HepG2 (cell line): ENCODE measurements at regions not wholly inside any gene's neighbourhood (a gene's known extent, or its start where the extent isn't known, plus 50 kb on each side); places are given as distances from the start of the nearest gene placed in this dataset.
A peak's percentile ranks its signal among the peaks of the same experiment; 100 is the strongest.

Experiments
- GFI1 ChIP-seq: sonication (generic); formaldehyde crosslinking; IDR thresholded peaks from 2 replicates; pipeline ENCODE4 v1.5.0; 2020; ENCODE audit warnings: missing genetic modification reagents, mild to moderate bottlenecking, borderline replicate concordance
- KLF9 ChIP-seq: IDR thresholded peaks from 2 replicates; pipeline ENCODE4 v1.6.1; 2016; ENCODE audit warnings: low read depth
- PHF21A ChIP-seq: sonication (generic); formaldehyde crosslinking; IDR thresholded peaks from 2 replicates; pipeline ENCODE4 v1.5.0; 2020; ENCODE audit warnings: mild to moderate bottlenecking, missing genetic modification reagents
- TF ChIP-seq, protein P1 (sequence below): sonication (generic); formaldehyde crosslinking; conservative IDR thresholded peaks from 2 replicates; pipeline ENCODE4 v1.4.0; 2020; ENCODE audit warnings: missing genetic modification reagents
- TF ChIP-seq, protein P2 (sequence below), 2 experiments: sonication (generic) in 1 of 2; formaldehyde crosslinking in 1 of 2; IDR thresholded peaks; 2 replicates each; pipeline versions ENCODE4 v1.4.0 to v1.6.1; 2016 to 2020; ENCODE audit warnings: borderline replicate concordance in 1 of 2, low read depth in 1 of 2, mild to moderate bottlenecking in 1 of 2, missing genetic modification reagents in 1 of 2
- TF ChIP-seq, protein P3 (sequence below): sonication (generic); formaldehyde crosslinking; IDR thresholded peaks from 2 replicates; pipeline ENCODE4 v1.4.0; 2020; ENCODE audit warnings: missing genetic modification reagents
- TF ChIP-seq, protein P4 (sequence below): sonication (generic); formaldehyde crosslinking; conservative IDR thresholded peaks from 2 replicates; pipeline ENCODE4 v1.4.0; 2020; ENCODE audit warnings: missing genetic modification reagents
- TF ChIP-seq, protein P5 (sequence below): sonication (generic); formaldehyde crosslinking; IDR thresholded peaks from 2 replicates; pipeline ENCODE4 v1.4.0; 2020; ENCODE audit warnings: missing genetic modification reagents

- TF ChIP-seq, protein P1, sequence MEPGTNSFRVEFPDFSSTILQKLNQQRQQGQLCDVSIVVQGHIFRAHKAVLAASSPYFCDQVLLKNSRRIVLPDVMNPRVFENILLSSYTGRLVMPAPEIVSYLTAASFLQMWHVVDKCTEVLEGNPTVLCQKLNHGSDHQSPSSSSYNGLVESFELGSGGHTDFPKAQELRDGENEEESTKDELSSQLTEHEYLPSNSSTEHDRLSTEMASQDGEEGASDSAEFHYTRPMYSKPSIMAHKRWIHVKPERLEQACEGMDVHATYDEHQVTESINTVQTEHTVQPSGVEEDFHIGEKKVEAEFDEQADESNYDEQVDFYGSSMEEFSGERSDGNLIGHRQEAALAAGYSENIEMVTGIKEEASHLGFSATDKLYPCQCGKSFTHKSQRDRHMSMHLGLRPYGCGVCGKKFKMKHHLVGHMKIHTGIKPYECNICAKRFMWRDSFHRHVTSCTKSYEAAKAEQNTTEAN (CRISPR knock-in tag): no peak
- TF ChIP-seq, protein P2, sequence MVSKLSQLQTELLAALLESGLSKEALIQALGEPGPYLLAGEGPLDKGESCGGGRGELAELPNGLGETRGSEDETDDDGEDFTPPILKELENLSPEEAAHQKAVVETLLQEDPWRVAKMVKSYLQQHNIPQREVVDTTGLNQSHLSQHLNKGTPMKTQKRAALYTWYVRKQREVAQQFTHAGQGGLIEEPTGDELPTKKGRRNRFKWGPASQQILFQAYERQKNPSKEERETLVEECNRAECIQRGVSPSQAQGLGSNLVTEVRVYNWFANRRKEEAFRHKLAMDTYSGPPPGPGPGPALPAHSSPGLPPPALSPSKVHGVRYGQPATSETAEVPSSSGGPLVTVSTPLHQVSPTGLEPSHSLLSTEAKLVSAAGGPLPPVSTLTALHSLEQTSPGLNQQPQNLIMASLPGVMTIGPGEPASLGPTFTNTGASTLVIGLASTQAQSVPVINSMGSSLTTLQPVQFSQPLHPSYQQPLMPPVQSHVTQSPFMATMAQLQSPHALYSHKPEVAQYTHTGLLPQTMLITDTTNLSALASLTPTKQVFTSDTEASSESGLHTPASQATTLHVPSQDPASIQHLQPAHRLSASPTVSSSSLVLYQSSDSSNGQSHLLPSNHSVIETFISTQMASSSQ (IDR thresholded peaks at IDR 0.05; ENCODE audit: low read depth): no peak
- TF ChIP-seq, protein P2 (CRISPR knock-in tag; IDR thresholded peaks at IDR 0.05; ENCODE audit: borderline replicate concordance): 0 out of 2 replicates have a peak, but pooled peaks have one; percentile 21
- TF ChIP-seq, protein P3, sequence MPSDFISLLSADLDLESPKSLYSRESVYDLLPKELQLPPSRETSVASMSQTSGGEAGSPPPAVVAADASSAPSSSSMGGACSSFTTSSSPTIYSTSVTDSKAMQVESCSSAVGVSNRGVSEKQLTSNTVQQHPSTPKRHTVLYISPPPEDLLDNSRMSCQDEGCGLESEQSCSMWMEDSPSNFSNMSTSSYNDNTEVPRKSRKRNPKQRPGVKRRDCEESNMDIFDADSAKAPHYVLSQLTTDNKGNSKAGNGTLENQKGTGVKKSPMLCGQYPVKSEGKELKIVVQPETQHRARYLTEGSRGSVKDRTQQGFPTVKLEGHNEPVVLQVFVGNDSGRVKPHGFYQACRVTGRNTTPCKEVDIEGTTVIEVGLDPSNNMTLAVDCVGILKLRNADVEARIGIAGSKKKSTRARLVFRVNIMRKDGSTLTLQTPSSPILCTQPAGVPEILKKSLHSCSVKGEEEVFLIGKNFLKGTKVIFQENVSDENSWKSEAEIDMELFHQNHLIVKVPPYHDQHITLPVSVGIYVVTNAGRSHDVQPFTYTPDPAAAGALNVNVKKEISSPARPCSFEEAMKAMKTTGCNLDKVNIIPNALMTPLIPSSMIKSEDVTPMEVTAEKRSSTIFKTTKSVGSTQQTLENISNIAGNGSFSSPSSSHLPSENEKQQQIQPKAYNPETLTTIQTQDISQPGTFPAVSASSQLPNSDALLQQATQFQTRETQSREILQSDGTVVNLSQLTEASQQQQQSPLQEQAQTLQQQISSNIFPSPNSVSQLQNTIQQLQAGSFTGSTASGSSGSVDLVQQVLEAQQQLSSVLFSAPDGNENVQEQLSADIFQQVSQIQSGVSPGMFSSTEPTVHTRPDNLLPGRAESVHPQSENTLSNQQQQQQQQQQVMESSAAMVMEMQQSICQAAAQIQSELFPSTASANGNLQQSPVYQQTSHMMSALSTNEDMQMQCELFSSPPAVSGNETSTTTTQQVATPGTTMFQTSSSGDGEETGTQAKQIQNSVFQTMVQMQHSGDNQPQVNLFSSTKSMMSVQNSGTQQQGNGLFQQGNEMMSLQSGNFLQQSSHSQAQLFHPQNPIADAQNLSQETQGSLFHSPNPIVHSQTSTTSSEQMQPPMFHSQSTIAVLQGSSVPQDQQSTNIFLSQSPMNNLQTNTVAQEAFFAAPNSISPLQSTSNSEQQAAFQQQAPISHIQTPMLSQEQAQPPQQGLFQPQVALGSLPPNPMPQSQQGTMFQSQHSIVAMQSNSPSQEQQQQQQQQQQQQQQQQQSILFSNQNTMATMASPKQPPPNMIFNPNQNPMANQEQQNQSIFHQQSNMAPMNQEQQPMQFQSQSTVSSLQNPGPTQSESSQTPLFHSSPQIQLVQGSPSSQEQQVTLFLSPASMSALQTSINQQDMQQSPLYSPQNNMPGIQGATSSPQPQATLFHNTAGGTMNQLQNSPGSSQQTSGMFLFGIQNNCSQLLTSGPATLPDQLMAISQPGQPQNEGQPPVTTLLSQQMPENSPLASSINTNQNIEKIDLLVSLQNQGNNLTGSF (CRISPR knock-in tag): no peak
- peak; percentile 47; the same call in 1 of the 2 replicates for TF ChIP-seq PHF21A (CRISPR knock-in tag)
- TF ChIP-seq GFI1 (CRISPR knock-in tag): peak; percentile 88
- TF ChIP-seq, protein P4, sequence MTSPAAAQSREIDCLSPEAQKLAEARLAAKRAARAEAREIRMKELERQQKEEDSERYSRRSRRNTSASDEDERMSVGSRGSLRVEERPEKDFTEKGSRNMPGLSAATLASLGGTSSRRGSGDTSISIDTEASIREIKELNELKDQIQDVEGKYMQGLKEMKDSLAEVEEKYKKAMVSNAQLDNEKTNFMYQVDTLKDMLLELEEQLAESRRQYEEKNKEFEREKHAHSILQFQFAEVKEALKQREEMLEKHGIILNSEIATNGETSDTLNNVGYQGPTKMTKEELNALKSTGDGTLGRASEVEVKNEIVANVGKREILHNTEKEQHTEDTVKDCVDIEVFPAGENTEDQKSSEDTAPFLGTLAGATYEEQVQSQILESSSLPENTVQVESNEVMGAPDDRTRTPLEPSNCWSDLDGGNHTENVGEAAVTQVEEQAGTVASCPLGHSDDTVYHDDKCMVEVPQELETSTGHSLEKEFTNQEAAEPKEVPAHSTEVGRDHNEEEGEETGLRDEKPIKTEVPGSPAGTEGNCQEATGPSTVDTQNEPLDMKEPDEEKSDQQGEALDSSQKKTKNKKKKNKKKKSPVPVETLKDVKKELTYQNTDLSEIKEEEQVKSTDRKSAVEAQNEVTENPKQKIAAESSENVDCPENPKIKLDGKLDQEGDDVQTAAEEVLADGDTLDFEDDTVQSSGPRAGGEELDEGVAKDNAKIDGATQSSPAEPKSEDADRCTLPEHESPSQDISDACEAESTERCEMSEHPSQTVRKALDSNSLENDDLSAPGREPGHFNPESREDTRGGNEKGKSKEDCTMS: no peak
- TF ChIP-seq, protein P5, sequence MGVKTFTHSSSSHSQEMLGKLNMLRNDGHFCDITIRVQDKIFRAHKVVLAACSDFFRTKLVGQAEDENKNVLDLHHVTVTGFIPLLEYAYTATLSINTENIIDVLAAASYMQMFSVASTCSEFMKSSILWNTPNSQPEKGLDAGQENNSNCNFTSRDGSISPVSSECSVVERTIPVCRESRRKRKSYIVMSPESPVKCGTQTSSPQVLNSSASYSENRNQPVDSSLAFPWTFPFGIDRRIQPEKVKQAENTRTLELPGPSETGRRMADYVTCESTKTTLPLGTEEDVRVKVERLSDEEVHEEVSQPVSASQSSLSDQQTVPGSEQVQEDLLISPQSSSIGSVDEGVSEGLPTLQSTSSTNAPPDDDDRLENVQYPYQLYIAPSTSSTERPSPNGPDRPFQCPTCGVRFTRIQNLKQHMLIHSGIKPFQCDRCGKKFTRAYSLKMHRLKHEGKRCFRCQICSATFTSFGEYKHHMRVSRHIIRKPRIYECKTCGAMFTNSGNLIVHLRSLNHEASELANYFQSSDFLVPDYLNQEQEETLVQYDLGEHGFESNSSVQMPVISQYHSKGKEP (CRISPR knock-in tag): no peak
- no peak for TF ChIP-seq KLF9 (CRISPR knock-in tag)
Observed at GRCh38 chr2:15782009-15782751, 158.2 kb upstream of the MYCN start (continued).
